HAP-1 (cell line): ENCODE measurements at regions not wholly inside any gene's neighbourhood (a gene's known extent, or its start where the extent isn't known, plus 50 kb on each side); places are given as distances from the start of the nearest gene placed in this dataset.

ENCODE experiments used
- DNase-seq, 2 experiments: peaks; one replicate each; pipeline ENCODE4 v3.0.0-alpha.2; 2016 to 2020; ENCODE audit warnings: low spot score in 2 of 2
- H3K27me3 ChIP-seq: fragments of 250-450 bp; sonication (Bioruptor Pico); 2 replicates; pipeline ENCODE4 v1.5.1; 2020; ENCODE audit warnings: low read depth, mild to moderate bottlenecking, moderate library complexity
- H3K36me3 ChIP-seq: fragments of 250-450 bp; sonication (Bioruptor Pico); replicated peaks from 2 replicates; pipeline ENCODE4 v1.5.1; 2020; ENCODE audit warnings: mild to moderate bottlenecking
- H3K4me1 ChIP-seq: fragments of 250-450 bp; sonication (Bioruptor Pico); 2 replicates; pipeline ENCODE4 v1.5.1; 2020; ENCODE audit warnings: mild to moderate bottlenecking
- H3K4me3 ChIP-seq: fragments of 250-450 bp; sonication (Bioruptor Pico); 2 replicates; pipeline ENCODE4 v1.5.1; 2020; ENCODE audit warnings: mild to moderate bottlenecking, moderate library complexity
- H3K9me3 ChIP-seq: fragments of 250-450 bp; sonication (Bioruptor Pico); 2 replicates; pipeline ENCODE4 v1.5.1; 2020; ENCODE audit warnings: mild to moderate bottlenecking, moderate library complexity
- in situ Hi-C: fragments of 300-500 bp; cut with MboI; formaldehyde crosslinking; loops from 3 replicates; pipeline ENCODE4 v1.14.3; 2020; ENCODE audit warnings: low sequenced_read_pairs, inconsistent platforms, mixed read lengths

DNA sequence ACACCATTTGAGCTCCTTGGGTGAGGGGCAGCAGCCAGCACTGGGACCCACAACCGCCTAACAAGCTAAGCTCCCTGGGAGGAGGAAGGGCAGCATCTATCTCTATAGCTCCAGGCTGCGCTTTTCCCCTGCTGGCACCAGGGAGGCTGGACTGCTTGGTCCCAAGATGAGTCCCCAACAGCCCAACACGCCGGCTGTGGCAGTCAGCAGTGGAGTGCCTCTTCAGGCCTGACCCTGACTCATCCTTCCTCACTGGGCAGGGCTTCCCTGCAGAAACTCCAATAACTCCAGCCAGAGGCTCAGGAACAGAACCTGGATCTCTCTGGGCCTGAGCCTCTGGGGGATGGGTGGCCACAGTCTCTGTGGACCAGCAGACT lies 113.7 kb upstream of the ADAMTS16 start:
- Histone ChIP-seq H3K9me3 (no peaks in the 10 kb centered on the region), H3K36me3 (no peaks in the 10 kb centered on the region), H3K27me3 (no peaks in the 10 kb centered on the region), H3K4me3 (no peak overlapping the region), H3K4me1 (no peaks in the 10 kb centered on the region)
- in situ Hi-C loops, result no loop called here
- no peak for DNase-seq

DNA sequence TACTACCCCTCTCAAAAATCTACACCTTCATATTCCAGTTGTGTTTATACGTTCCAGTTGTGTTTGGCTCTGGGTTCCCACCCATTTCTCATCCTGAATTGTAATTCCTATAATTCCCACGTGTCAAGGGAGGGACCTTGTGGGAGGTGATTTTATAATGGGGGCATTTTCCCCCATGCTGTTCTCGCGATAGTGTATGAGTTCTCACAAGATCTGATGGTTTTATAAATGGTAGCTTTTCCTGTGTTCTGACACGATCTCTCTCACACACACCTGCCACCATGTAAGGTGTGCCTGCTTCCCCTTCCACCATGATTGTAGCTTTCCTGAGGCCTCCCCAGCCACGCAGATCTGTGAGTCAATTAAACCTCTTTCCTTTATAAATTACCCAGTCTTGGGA lies 108.5 kb upstream of the ADAMTS16 start:
- Histone ChIP-seq H3K4me1 (no peaks in the 10 kb centered on the region), H3K36me3 (no peaks in the 10 kb centered on the region), H3K4me3 (no peak overlapping the region), H3K27me3 (no peaks in the 10 kb centered on the region), H3K9me3 (no peaks in the 10 kb centered on the region)
- no peak for DNase-seq
- in situ Hi-C loops, result no loop called here

DNA sequence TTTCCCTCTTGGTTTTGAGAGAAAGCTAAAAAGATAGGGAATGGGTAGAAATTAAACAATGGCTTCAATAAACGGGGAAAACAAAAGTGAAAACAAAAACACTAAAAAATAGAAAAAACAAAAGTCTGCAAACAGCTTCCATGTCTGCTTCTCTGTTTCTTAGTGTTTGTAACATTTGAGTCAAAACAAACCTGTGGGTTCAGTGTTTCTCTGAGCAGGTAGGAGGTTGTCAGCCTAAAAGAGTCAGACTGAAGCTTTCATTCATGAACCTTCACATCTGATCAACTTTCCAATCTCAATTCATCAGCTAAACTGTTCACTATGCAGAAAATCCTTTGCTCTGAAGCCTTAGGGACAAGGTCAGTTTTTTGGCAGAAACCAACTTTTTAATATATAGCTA lies 102.5 kb upstream of the ADAMTS16 start:
- DNase-seq, result no peak
- in situ Hi-C loops, result no loop called here
- Histone ChIP-seq H3K36me3 (no peaks in the 10 kb centered on the region), H3K9me3 (no peaks in the 10 kb centered on the region), H3K27me3 (no peaks in the 10 kb centered on the region), H3K4me3 (no peak overlapping the region), H3K4me1 (no peaks in the 10 kb centered on the region)

DNA sequence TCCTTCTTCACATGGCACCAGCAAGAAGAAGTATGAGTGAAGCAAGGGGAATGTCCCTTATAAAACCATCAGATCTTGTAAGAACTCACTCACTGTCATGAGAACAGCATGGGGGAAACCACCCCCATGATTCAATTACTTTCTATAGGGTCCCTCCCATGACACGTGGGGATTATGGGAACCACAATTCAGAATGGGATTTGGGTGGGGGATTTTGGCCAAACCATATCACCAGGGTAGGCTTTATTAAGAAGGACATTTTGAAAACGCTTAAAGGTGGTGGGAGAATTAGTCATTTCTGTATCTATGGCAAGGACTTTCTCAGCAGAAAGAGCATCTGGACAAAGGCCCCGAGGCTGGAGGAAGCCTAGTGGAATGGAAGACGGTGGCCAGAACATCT lies 100.2 kb upstream of the ADAMTS16 start:
- DNase-seq, result no peak
- no peaks in the 10 kb centered on the region for H3K9me3 ChIP-seq
- no peak overlapping the region for H3K4me3 ChIP-seq
- no peaks in the 10 kb centered on the region for H3K4me1 ChIP-seq
- H3K36me3 ChIP-seq, result no peaks in the 10 kb centered on the region
- in situ Hi-C loops, result no loop called here
- H3K27me3 ChIP-seq, result no peaks in the 10 kb centered on the region

DNA sequence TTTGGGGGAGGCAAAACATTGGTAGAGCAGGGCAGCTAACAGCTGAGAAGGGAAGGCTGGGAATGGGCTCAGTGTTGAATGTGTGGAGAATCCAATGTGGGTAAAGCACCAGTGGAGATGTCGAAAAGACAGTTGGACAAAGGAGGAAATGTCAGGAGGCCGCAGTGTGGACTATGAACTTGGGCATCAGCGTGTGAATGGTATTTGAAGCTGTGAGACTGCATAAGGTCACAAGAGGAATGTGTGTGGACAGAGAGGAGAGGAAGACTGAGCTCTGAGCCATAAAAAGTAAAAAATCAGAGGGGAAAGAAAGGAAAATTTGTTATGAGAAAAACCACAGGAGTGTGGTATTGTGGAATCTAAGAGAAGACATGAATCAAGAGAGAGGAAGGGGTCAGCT lies 99.4 kb upstream of the ADAMTS16 start:
- H3K36me3 ChIP-seq, result no peaks in the 10 kb centered on the region
- no peaks in the 10 kb centered on the region for H3K4me1 ChIP-seq
- in situ Hi-C loops, result no loop called here
- no peak overlapping the region for H3K4me3 ChIP-seq
- no peaks in the 10 kb centered on the region for H3K9me3 ChIP-seq
- no peak for DNase-seq
- H3K27me3 ChIP-seq, result no peaks in the 10 kb centered on the region

DNA sequence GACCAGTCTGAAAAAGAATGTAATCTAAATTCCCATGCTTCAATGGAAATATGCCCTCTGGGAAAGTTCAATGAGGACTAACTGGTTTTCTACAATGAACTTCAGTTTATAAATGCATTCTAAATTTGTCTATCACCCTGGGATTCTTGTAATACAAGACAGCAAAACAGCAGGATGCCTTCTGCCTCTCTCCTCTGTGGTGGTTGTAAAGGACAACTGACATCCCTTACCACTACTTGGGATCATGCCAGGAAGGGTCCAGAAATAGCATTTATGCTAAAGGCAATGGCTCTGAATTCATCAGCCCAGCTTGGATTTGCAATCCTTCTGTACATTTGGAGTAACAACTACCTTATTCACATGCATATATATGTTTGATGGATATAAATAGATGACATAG lies 97.3 kb upstream of the ADAMTS16 start:
- no peaks in the 10 kb centered on the region for H3K9me3 ChIP-seq
- no peaks in the 10 kb centered on the region for H3K36me3 ChIP-seq
- in situ Hi-C loops, result no loop called here
- no peak overlapping the region for H3K4me3 ChIP-seq
- DNase-seq, result no peak
- no peaks in the 10 kb centered on the region for H3K4me1 ChIP-seq
- H3K27me3 ChIP-seq, result no peaks in the 10 kb centered on the region

DNA sequence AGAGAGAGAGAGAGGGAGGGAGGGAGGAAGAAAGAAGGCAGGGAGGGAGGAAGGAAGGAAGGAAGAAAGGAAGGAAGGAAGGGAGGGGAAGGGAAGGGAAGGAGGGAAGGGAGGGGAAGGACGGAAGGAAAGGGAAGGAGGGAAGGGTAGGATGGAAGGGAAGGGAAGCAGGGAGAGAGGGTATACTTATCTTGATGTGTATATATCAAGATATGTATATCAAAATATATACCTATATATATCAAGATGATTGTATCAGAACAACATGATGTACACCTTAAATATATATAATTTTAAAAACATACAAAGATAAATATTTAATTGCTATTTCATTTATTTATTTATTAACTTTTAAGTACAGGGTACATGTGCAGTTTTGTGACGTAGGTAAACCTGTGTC lies 96.8 kb upstream of the ADAMTS16 start:
- Histone ChIP-seq H3K4me1 (no peaks in the 10 kb centered on the region), H3K27me3 (no peaks in the 10 kb centered on the region), H3K9me3 (no peaks in the 10 kb centered on the region), H3K36me3 (no peaks in the 10 kb centered on the region), H3K4me3 (no peak overlapping the region)
- no peak for DNase-seq
- in situ Hi-C loops, result no loop called here

DNA sequence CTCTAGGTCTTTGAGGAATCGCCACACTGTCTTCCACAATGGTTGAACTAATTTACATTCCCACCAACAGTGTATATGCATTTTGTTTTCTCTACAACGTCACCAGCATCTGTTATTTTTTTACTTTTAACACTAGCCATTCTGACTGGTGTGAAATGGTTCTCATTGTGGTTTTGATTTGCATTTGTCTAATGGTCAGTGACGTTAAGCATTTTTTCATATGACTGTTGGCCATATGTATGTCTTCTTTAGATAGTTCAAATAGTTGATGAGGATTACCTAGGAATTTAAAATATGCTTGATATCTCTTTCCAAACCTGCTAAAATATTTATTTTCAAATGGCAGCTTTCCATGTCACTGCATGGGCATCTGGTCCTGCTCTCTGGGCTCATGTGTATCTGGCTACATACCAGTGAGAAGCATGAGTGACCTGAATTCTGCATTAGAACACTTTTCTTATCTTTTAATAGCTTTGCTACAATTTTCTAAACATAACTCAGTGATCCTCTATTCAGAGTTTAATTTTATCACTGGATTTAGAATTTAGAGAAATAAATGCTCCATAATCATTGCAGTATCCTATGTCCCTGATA lies 95.8 kb upstream of the ADAMTS16 start:
- in situ Hi-C loops, result no loop called here
- Histone ChIP-seq H3K4me1 (no peaks in the 10 kb centered on the region), H3K4me3 (no peak overlapping the region), H3K36me3 (no peaks in the 10 kb centered on the region), H3K27me3 (no peaks in the 10 kb centered on the region), H3K9me3 (no peaks in the 10 kb centered on the region)
- DNase-seq, result no peak

DNA sequence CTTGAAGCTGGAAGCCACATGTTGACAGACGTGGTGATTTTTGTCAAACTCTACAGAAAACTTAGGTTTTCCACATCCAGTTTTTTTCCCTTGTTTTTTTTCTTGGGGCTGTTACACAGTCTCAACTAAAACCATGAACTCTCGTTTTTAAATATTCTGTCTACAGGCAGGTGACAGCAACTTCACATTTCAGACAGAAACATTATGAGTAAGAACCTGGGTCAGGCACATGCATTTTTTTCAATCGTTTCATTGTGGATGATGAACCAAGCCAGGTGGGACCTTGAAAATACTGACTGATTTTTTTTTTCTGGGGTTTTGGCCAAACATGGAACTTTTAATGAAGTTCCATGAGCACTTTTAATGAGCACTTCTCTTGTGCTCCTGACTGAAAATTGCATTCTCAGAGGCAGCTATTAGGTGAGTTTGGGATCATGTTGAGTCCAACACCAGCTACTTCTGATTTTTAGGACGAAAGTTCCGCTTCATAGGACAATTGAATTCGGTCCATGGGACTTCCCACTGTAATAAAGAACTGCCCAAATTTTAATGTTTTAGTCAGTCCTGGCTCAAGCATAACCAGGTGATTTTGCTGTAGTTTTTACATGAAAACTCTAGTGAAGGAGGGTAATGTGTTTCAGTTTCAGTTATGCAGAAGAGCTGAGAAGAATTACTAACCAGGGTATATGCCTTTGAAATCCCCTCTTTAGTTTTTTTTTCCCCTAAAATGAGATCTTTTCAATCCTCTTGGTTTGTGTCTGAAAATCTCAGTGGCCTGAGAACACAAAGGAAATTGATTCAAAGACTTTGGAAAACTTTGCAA lies 93.2 kb upstream of the ADAMTS16 start:
- no peaks in the 10 kb centered on the region for H3K27me3 ChIP-seq
- no peak overlapping the region for H3K4me3 ChIP-seq
- in situ Hi-C loops, result no loop called here
- H3K36me3 ChIP-seq, result no peaks in the 10 kb centered on the region
- H3K4me1 ChIP-seq, result no peaks in the 10 kb centered on the region
- H3K9me3 ChIP-seq, result no peaks in the 10 kb centered on the region
- DNase-seq, result no peak

DNA sequence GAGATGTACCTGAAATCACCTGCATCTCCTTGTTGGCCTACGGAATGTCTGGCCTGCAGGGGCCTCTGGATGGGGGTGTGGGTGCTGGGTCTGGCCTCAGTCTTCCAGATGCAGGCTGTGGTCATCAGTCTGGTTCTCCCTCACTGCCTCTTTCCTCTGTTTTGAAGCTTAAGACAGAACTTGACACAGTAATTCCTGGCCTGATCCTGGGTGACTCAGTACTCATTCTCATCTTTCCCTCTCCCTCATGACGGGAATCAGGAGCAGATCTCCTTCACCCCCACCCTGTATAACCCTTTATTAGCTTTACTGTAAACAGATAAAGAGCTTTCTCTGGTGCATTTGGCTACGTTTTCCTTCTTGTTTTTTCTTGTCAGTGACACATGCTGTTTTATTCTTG lies 89.3 kb upstream of the ADAMTS16 start:
- no peaks in the 10 kb centered on the region for H3K9me3 ChIP-seq
- no peaks in the 10 kb centered on the region for H3K27me3 ChIP-seq
- no peak for DNase-seq
- H3K4me1 ChIP-seq, result no peaks in the 10 kb centered on the region
- H3K4me3 ChIP-seq, result no peak overlapping the region
- in situ Hi-C loops, result no loop called here
- H3K36me3 ChIP-seq, result no peaks in the 10 kb centered on the region

DNA sequence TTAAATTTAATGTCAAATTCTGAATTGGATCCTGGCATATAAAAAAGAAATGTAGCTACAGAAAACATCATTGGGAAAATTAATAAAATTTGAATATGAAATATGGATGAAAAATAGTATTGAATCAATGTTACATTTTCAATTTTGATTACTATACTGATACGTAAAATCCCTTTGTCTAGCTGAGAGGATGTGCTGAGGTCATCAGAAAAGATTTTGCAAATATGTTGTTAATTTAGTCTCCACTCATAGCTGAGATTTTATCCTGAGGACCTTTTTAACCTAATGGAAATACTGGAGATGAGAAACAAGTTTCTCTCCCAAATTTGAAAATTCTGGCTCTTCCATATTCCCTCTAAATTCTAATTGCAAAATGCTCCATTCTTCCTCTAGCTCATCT lies 84.4 kb upstream of the ADAMTS16 start:
- Histone ChIP-seq H3K4me3 (no peak overlapping the region), H3K36me3 (no peaks in the 10 kb centered on the region), H3K9me3 (no peaks in the 10 kb centered on the region), H3K27me3 (no peaks in the 10 kb centered on the region), H3K4me1 (no peaks in the 10 kb centered on the region)
- no peak for DNase-seq
- in situ Hi-C loops, result no loop called here

DNA sequence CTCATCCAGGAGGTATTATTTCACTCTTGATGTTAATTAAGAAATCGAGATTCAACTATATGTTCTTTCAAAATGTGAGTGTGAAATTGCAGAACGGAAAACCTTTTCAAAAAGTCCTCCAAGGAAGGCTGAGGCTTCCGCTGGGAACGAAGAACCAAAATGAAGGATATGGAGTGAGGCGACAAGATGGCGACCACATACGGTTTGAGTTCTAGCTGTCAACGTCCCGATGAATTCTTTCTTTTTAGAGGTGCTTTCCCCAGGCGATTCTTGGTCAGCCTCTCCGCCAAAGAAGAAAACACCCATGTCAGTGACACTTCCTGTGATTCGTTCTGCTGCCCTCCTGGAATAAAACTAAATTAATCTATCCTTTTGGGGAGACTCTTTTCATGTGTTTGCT lies 78.3 kb upstream of the ADAMTS16 start:
- no peaks in the 10 kb centered on the region for H3K36me3 ChIP-seq
- in situ Hi-C loops, result no loop called here
- no peaks in the 10 kb centered on the region for H3K9me3 ChIP-seq
- H3K4me1 ChIP-seq, result no peaks in the 10 kb centered on the region
- no peak overlapping the region for H3K4me3 ChIP-seq
- DNase-seq, result no peak
- no peaks in the 10 kb centered on the region for H3K27me3 ChIP-seq

DNA sequence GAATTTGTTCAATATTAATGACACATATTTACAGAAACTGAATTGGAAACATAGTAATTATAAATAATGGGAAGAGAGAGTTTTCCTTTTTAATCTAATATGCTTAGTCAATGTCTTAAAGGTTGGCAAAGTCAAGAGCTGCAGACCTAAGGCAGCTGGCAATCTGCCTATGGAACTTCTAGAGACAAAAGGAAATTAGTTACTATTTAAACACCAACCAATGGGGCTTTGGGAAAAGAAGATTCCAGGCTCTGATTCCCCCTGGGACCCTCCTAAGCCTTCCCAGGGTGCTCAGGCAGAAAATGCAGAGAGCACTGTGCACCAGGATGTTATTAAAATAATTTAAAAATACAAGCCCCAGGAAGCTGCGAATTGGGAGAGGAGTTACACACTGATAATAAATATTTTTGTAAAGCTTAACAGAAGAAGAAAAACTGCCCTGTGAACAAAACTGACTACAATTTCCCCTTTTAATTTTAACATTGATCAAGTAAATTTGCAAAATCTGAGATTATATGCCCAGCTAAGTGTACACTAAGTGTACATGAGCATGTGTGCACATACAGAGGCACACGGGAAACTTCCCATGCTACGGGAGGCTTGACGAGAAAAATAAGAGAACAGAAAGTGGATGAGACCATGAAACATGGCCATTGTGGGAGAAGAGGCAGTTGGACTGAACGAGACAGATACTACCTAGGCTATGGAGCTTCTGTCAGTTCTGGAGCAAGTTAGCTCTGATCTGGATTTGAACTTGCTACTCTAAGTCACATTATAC lies 77.4 kb upstream of the ADAMTS16 start:
- Histone ChIP-seq H3K27me3 (no peaks in the 10 kb centered on the region), H3K4me1 (no peaks in the 10 kb centered on the region), H3K36me3 (no peaks in the 10 kb centered on the region), H3K9me3 (no peaks in the 10 kb centered on the region), H3K4me3 (no peak overlapping the region)
- DNase-seq, result no peak
- in situ Hi-C loops, result no loop called here

DNA sequence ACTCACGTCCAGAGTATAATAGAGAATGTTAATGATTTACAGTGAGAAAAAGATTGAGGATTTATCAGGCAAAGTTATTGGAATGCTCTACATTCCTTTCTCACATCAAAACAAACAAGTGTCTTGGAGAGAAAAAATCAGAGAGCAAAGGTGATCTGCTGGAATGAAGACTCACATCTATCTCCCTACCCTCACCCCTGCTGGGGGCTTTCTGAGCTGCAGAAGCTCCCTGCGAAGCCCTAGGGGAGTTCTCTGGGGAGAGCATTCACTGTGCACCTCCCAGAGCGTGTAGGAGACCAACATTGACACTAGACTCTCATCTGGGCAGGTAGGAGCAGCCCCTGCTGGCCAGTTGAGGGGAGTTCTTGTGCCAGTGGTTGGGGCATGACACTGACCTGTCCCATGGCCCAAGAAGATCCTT lies 76.6 kb upstream of the ADAMTS16 start:
- in situ Hi-C loops, result no loop called here
- Histone ChIP-seq H3K36me3 (no peaks in the 10 kb centered on the region), H3K9me3 (no peaks in the 10 kb centered on the region), H3K27me3 (no peaks in the 10 kb centered on the region), H3K4me1 (no peaks in the 10 kb centered on the region), H3K4me3 (no peak overlapping the region)
- no peak for DNase-seq
